Body of pancreas (tissue), 4 donors: ENCODE measurements at regions not wholly inside any gene's neighbourhood (a gene's known extent, or its start where the extent isn't known, plus 50 kb on each side); places are given as distances from the start of the nearest gene placed in this dataset.

Experiments
- ATAC-seq: fragments of 150-250 bp; one replicate; pipeline ENCODE4 v1.9.1; 2016
- DNase-seq, 4 donors: peaks; one replicate each; pipeline ENCODE4 v3.0.0-alpha.2; 2019
- H3K27ac ChIP-seq, 4 donors: fragments of 200-600 bp; sonication (generic); 1 replicate in 3 of 4; 2 replicates in 1 of 4; pipeline versions ENCODE4 v1.5.1 to v1.6.1; 2016 to 2019; ENCODE audit warnings: mild to moderate bottlenecking in 1 of 4, mixed read lengths in 1 of 4, moderate library complexity in 1 of 4
- H3K27me3 ChIP-seq, 2 donors: fragments of 200-600 bp; sonication (generic); one replicate each; pipeline ENCODE4 v1.6.0; 2016; ENCODE audit warnings: mild to moderate bottlenecking in 1 of 2
- H3K36me3 ChIP-seq, 2 donors: fragments of 200-600 bp; sonication (generic); replicated peaks in 1 of 2; 2 replicates each; pipeline ENCODE4 v1.5.1; 2016; ENCODE audit warnings: low read depth in 2 of 2; ENCODE audit not compliant: insufficient read depth in 1 of 2
- H3K4me1 ChIP-seq: fragments of 200-600 bp; sonication (generic); one replicate; pipeline ENCODE4 v1.6.0; 2016
- H3K4me3 ChIP-seq, 2 donors: fragments of 200-600 bp; sonication (generic); 1 replicate in 1 of 2; 2 replicates in 1 of 2; pipeline ENCODE4 v1.5.1; 2016 to 2019
- H3K9me3 ChIP-seq, 3 donors: fragments of 200-600 bp; sonication (generic); 1 replicate in 2 of 3; 2 replicates in 1 of 3; pipeline ENCODE4 v1.5.1; 2016
- CTCF ChIP-seq, 7 experiments: fragments of 450-650 bp in 4 of 7; fragments of 200-600 bp in 3 of 7; sonication (generic) in 3 of 7; IDR thresholded peaks; one replicate each; pipeline ENCODE4 v1.5.1; 2016 to 2019; ENCODE audit warnings: antibody characterized with exemption in 7 of 7
- POLR2A ChIP-seq, 3 donors: fragments of 450-650 bp; IDR thresholded peaks; one replicate each; pipeline ENCODE4 v1.6.1; 2016; ENCODE audit warnings: antibody characterized with exemption in 3 of 3, mild to moderate bottlenecking in 2 of 3
- whole genome bisulfite sequencing, 2 donors: methylation state at CpG; one replicate each; pipeline ENCODE4 v1.1.5; 2017; 5-methylcytosine and 5-hydroxymethylcytosine counted together
- intact Hi-C: fragments of 100-400 bp; cut with DNase I; formaldehyde crosslinking; loops from one replicate; pipeline ENCODE4 v1.15.1; 2023

GRCh38 chr22:27186643-27187042 is 529.3 kb downstream of the MIAT start:
- no peaks in the 10 kb centered on the region for H3K36me3 ChIP-seq
- no peaks in the 10 kb centered on the region for H3K9me3 ChIP-seq
- WGBS, 2 donors = 61 to 64% methylated on average over 7 of the region's 7 CpGs
- no peaks in the 10 kb centered on the region for H3K4me1 ChIP-seq
- no peak for DNase-seq
- no peak overlapping the region for H3K4me3 ChIP-seq
- no peaks in the 10 kb centered on the region for H3K27me3 ChIP-seq
- H3K27ac ChIP-seq = no peak overlapping the region
- no peak for ATAC-seq
- intact Hi-C loops = no loop called here
- no peak for TF ChIP-seq POLR2A (IDR thresholded peaks at IDR 0.05)
- no peak for TF ChIP-seq CTCF (IDR thresholded peaks at IDR 0.05)

- no peaks in the 10 kb centered on the region for H3K9me3 ChIP-seq
- H3K4me1 ChIP-seq = no peaks in the 10 kb centered on the region
- ATAC-seq (no peak), DNase-seq (no peak)
- 74 to 82% methylated on average over 13 to 17 of the region's 17 CpGs for WGBS, 2 donors
- H3K27me3 ChIP-seq = no peaks in the 10 kb centered on the region
- intact Hi-C loops = no loop called here
- TF ChIP-seq CTCF (IDR thresholded peaks at IDR 0.05) (no peak), POLR2A (IDR thresholded peaks at IDR 0.05) (no peak)
- H3K27ac ChIP-seq = no peak overlapping the region
- no peaks in the 10 kb centered on the region for H3K36me3 ChIP-seq
- no peak overlapping the region for H3K4me3 ChIP-seq
Observed at GRCh38 chr22:27192135-27192829, 534.9 kb downstream of the MIAT start.

GRCh38 chr22:27193215-27193614 is 535.8 kb downstream of the MIAT start:
- H3K27me3 ChIP-seq = no peaks in the 10 kb centered on the region
- H3K4me1 ChIP-seq = no peaks in the 10 kb centered on the region
- no peak overlapping the region for H3K27ac ChIP-seq
- 81 to 88% methylated on average over 6 of the region's 6 CpGs for WGBS, 2 donors
- H3K36me3 ChIP-seq = no peaks in the 10 kb centered on the region
- DNase-seq (no peak), ATAC-seq (no peak)
- H3K9me3 ChIP-seq = no peaks in the 10 kb centered on the region
- TF ChIP-seq CTCF (IDR thresholded peaks at IDR 0.05) = no peak
- no peak for TF ChIP-seq POLR2A (IDR thresholded peaks at IDR 0.05)
- H3K4me3 ChIP-seq = no peak overlapping the region
- intact Hi-C loops = no loop called here

- no peaks in the 10 kb centered on the region for H3K36me3 ChIP-seq
- 60 to 71% methylated on average over 2 of the region's 2 CpGs for WGBS, 2 donors
- H3K4me3 ChIP-seq = no peak overlapping the region
- no peak for DNase-seq
- no peaks in the 10 kb centered on the region for H3K4me1 ChIP-seq
- H3K9me3 ChIP-seq = no peaks in the 10 kb centered on the region
- H3K27ac ChIP-seq = no peak overlapping the region
- intact Hi-C loops = no loop called here
- no peak for ATAC-seq
- H3K27me3 ChIP-seq = no peaks in the 10 kb centered on the region
- TF ChIP-seq POLR2A (IDR thresholded peaks at IDR 0.05) (no peak), CTCF (IDR thresholded peaks at IDR 0.05) (no peak)
Observed at GRCh38 chr22:27193636-27194035, 536.2 kb downstream of the MIAT start.

- 32 to 47% methylated on average over 4 of the region's 4 CpGs for WGBS, 2 donors
- Histone ChIP-seq H3K27ac (no peak overlapping the region), H3K9me3 (no peaks in the 10 kb centered on the region), H3K4me1 (no peaks in the 10 kb centered on the region), H3K27me3 (no peaks in the 10 kb centered on the region), H3K4me3 (no peak overlapping the region), H3K36me3 (no peaks in the 10 kb centered on the region)
- no peak for TF ChIP-seq CTCF (IDR thresholded peaks at IDR 0.05)
- no peak for TF ChIP-seq POLR2A (IDR thresholded peaks at IDR 0.05)
- intact Hi-C loops = no loop called here
- ATAC-seq = no peak
- DNase-seq = no peak
Observed at GRCh38 chr22:27194096-27194748, 536.8 kb downstream of the MIAT start.
